K562 (cell line): ENCODE measurements at regions not wholly inside any gene's neighbourhood (a gene's known extent, or its start where the extent isn't known, plus 50 kb on each side); places are given as distances from the start of the nearest gene placed in this dataset.

ENCODE experiments used
- ATAC-seq: fragments of 200-7000 bp; cut with Tn5 transposase; 3 replicates; pipeline ENCODE4 v1.9.1; 2020; ENCODE audit warnings: moderate library complexity
- BruUV-seq: library from RNA; stranded (reverse); fragments of 400-500 nt; replicated peaks from 2 replicates; lab custom pipeline; 2021; lab: Mats Ljungman, UMichigan
- CTCF ChIA-PET: fragments of 300-600 bp; formaldehyde crosslinking; extraction: SDS; loops from one replicate; lab custom pipeline; 2021; ENCODE audit warnings: low intra/inter-chr PET ratio; lab: Yijun Ruan, JAX
- POLR2A ChIA-PET: fragments of 300-600, 350-650 bp; sonication (Branson Sonifier 250); formaldehyde crosslinking; extraction: SDS; loops from one replicate; lab custom pipeline; 2021; ENCODE audit warnings: antibody characterized with exemption, inconsistent platforms; lab: Yijun Ruan, JAX
- DNase-seq, 4 experiments: peaks; one replicate each; pipeline versions ENCODE4 v3.0.0 to v3.0.0-alpha.2; 2011 to 2018; ENCODE audit warnings: low spot score in 3 of 4, mixed read lengths in 3 of 4; ENCODE audit errors: extremely low read depth in 1 of 4
- FAIRE-seq: peaks from 2 replicates; lab custom pipeline; 2011; peaks lifted over from hg19 to GRCh38; lab: Jason Lieb, UNC
- H2AFZ ChIP-seq: 2 replicates; pipeline ENCODE4 v1.6.0; 2011; ENCODE audit warnings: low read depth, low read length, control low read depth, inconsistent platforms
- H3K27ac ChIP-seq: fragments of 200-600 bp; 3 replicates; pipeline ENCODE4 v1.8.0; 2011; ENCODE audit warnings: low read depth, mild to moderate bottlenecking, control low read depth, inconsistent platforms, low read length, moderate library complexity, mixed read lengths; ENCODE audit errors: extremely low read depth
- H3K27me3 ChIP-seq, 2 experiments: fragments of 300-600 bp in 1 of 2; 2 replicates in 1 of 2; 3 replicates in 1 of 2; pipeline versions ENCODE4 v1.6.0 to v1.8.0; 2011; ENCODE audit warnings: inconsistent platforms in 2 of 2, low read length in 2 of 2, mild to moderate bottlenecking in 1 of 2, mixed read lengths in 1 of 2, moderate library complexity in 1 of 2; ENCODE audit not compliant: control insufficient read depth in 2 of 2, insufficient read depth in 2 of 2
- H3K36me3 ChIP-seq: fragments of 300-600 bp; 3 replicates; pipeline ENCODE4 v1.8.0; 2011; ENCODE audit warnings: mild to moderate bottlenecking, low read length, inconsistent platforms; ENCODE audit not compliant: control insufficient read depth, insufficient read depth
- H3K4me1 ChIP-seq, 2 experiments: fragments of 200-600 bp in 1 of 2; replicated peaks in 1 of 2; 2 replicates in 1 of 2; 3 replicates in 1 of 2; pipeline versions ENCODE4 v1.5.1 to v1.8.0; 2011; ENCODE audit warnings: inconsistent platforms in 2 of 2, low read length in 2 of 2, mild to moderate bottlenecking in 1 of 2, mixed read lengths in 1 of 2, moderate library complexity in 1 of 2; ENCODE audit not compliant: control insufficient read depth in 2 of 2, insufficient read depth in 2 of 2
- H3K4me2 ChIP-seq: 2 replicates; pipeline ENCODE4 v1.6.1; 2011; ENCODE audit warnings: low read length, control low read depth, inconsistent platforms, mixed read lengths; ENCODE audit not compliant: insufficient read depth
- H3K4me3 ChIP-seq: fragments of 200-600 bp; sonication (generic), shearing (Covaris generic); 2 replicates; pipeline ENCODE4 v1.5.1; 2016; ENCODE audit warnings: control low read depth, inconsistent platforms
- H3K79me2 ChIP-seq: fragments of 200-600 bp; 3 replicates; pipeline ENCODE4 v1.8.0; 2011; ENCODE audit warnings: low read length, inconsistent platforms; ENCODE audit not compliant: control insufficient read depth, insufficient read depth
- H3K9ac ChIP-seq, 2 experiments: 2 replicates each; pipeline versions ENCODE4 v1.6.0 to v1.6.1; 2011; ENCODE audit warnings: low read depth in 2 of 2, low read length in 2 of 2, control low read depth in 1 of 2, inconsistent platforms in 1 of 2, mild to moderate bottlenecking in 1 of 2, mixed read lengths in 1 of 2; ENCODE audit not compliant: insufficient read depth in 1 of 2
- H3K9me1 ChIP-seq: one replicate; pipeline ENCODE4 v1.6.0; 2011; ENCODE audit warnings: inconsistent platforms, mild to moderate bottlenecking, low read length, moderate library complexity; ENCODE audit not compliant: control insufficient read depth, insufficient read depth
- H3K9me3 ChIP-seq: replicated peaks from 2 replicates; pipeline ENCODE4 v1.5.1; 2011; ENCODE audit warnings: low read depth, low read length, inconsistent platforms; ENCODE audit not compliant: control insufficient read depth, insufficient read depth
- H4K20me1 ChIP-seq: replicated peaks from 2 replicates; pipeline ENCODE4 v1.6.1; 2011; ENCODE audit warnings: low read length, inconsistent platforms, mixed read lengths; ENCODE audit not compliant: control insufficient read depth, insufficient read depth
- GTF3C2 ChIP-seq: IDR thresholded peaks from 3 replicates; pipeline ENCODE4 v1.6.1; 2011; ENCODE audit warnings: borderline replicate concordance, mild to moderate bottlenecking, moderate library complexity; ENCODE audit not compliant: insufficient read length; ENCODE audit errors: extremely low read depth
- NFYB ChIP-seq: IDR thresholded peaks from 2 replicates; pipeline ENCODE4 v1.6.1; 2011; ENCODE audit warnings: mild to moderate bottlenecking, moderate library complexity; ENCODE audit not compliant: insufficient read length; ENCODE audit errors: extremely low read depth
- NKRF ChIP-seq: fragments of 450-650 bp; IDR thresholded peaks from 2 replicates; pipeline ENCODE4 v1.6.1; 2016; ENCODE audit warnings: borderline replicate concordance
- POLR2G ChIP-seq: fragments of 200-400 bp; formaldehyde crosslinking; IDR thresholded peaks from 2 replicates; pipeline ENCODE4 v1.6.1; 2017; ENCODE audit warnings: low read depth, mild to moderate bottlenecking, antibody characterized with exemption, low read length, moderate library complexity
- RAD21 ChIP-seq, 2 experiments: fragments of 250-450 bp in 1 of 2; fragments of 450-650 bp in 1 of 2; sonication (Bioruptor Pico) in 1 of 2; formaldehyde crosslinking in 1 of 2; IDR thresholded peaks in 1 of 2; conservative IDR thresholded peaks in 1 of 2; 2 replicates each; pipeline versions ENCODE4 v1.4.0 to v1.8.0; 2020 to 2022; ENCODE audit warnings: mild to moderate bottlenecking in 2 of 2, moderate library complexity in 1 of 2
- ZNF431 ChIP-seq: sonication (generic); formaldehyde crosslinking; IDR thresholded peaks from 2 replicates; pipeline ENCODE4 v1.8.0; 2022; ENCODE audit warnings: mild to moderate bottlenecking, missing genetic modification reagents
- WGBS: fragments of 100-300 bp; shearing (Covaris generic); methylation state at CpG from one replicate; pipeline ENCODE4 v1.1.6; 2016; ENCODE audit warnings: low coverage, mixed read lengths; ENCODE audit not compliant: insufficient coverage; ENCODE audit errors: missing lambda C conversion rate; 5-methylcytosine and 5-hydroxymethylcytosine counted together
- in situ Hi-C: fragments of 300-500 bp; cut with MboI; formaldehyde crosslinking; loops from 4 replicates; pipeline ENCODE4 v1.15.0; 2018; ENCODE audit warnings: inconsistent platforms, mixed read lengths
- intact Hi-C: fragments of 100-400 bp; cut with micrococcal nuclease; formaldehyde crosslinking; loops from 2 replicates; pipeline ENCODE4 v1.14.2; 2022
- TF ChIP-seq, protein P1 (sequence below), 2 experiments: fragments of 450-650 bp; formaldehyde crosslinking in 1 of 2; IDR thresholded peaks; 2 replicates each; pipeline versions ENCODE4 v1.4.0 to v1.6.1; 2014 to 2020; ENCODE audit warnings: mild to moderate bottlenecking in 2 of 2, borderline replicate concordance in 1 of 2, low read depth in 1 of 2

DNA sequence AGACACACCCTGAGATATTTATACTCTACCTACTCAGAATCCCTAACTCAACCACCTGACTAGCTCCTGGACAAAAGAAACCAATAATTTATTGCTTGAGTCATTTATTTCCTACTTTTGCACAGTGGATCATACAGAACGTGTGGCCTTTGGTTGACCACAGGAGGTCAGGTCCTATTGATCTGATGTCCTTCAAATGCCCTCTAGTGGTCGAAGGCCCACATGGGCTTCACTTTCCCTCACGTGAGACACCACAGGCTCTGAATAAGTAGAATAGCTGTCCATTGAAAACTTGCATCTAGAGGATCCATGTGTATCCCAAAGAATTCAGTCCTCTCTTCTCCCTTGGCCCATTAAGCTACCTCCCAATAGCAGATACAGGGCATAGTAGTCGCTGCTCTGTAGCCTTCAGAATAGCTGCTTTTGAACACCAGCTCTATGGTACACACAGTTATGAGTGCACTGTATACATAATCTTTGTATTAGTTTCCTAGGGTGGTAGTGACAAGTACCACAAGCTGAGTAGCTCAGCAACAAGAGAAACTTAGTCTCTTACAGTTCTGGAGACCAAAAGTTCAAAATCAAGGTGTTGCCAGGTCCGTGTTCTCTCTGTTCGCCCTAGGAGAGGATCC, 177.6 kb upstream of the SMARCA2 start:
- Histone ChIP-seq H3K27me3 (no peaks in the 10 kb centered on the region), H3K4me2 (no peak overlapping the region), H4K20me1 (no peaks in the 10 kb centered on the region), H3K9me1 (no peaks in the 10 kb centered on the region), H3K27ac (no peak overlapping the region), H2AFZ (no peak overlapping the region), H3K79me2 (no peaks in the 10 kb centered on the region), H3K4me1 (no peaks in the 10 kb centered on the region), H3K9me3 (no peaks in the 10 kb centered on the region), H3K9ac (no peak overlapping the region), H3K36me3 (no peaks in the 10 kb centered on the region), H3K4me3 (no peak overlapping the region)
- no peak for FAIRE-seq
- peak; percentile 51; the same call in 1 of the 3 replicates for ATAC-seq
- WGBS = 0% methylated on average over 6 of the region's 6 CpGs
- intact Hi-C loops = no loop called here
- POLR2A ChIA-PET = no interaction called here
- in situ Hi-C loops = no loop called here
- BruUV-seq = no TSS peak
- DNase-seq = peak; percentile 18 to 34 (median 26)
- CTCF ChIA-PET = no interaction called here
- TF ChIP-seq ZNF431 (CRISPR knock-in tag) (no peak), GTF3C2 (no peak), RAD21 (CRISPR knock-in tag; conservative IDR thresholded peaks at IDR 0.05 in 1 of 2, IDR thresholded peaks at IDR 0.05 in 1 of 2) (peak in 1 of 2 experiments; percentile 33; a peak in 2 of 4 replicates), POLR2G (no peak), NFYB (no peak), NKRF (no peak)
- TF ChIP-seq, protein P1, sequence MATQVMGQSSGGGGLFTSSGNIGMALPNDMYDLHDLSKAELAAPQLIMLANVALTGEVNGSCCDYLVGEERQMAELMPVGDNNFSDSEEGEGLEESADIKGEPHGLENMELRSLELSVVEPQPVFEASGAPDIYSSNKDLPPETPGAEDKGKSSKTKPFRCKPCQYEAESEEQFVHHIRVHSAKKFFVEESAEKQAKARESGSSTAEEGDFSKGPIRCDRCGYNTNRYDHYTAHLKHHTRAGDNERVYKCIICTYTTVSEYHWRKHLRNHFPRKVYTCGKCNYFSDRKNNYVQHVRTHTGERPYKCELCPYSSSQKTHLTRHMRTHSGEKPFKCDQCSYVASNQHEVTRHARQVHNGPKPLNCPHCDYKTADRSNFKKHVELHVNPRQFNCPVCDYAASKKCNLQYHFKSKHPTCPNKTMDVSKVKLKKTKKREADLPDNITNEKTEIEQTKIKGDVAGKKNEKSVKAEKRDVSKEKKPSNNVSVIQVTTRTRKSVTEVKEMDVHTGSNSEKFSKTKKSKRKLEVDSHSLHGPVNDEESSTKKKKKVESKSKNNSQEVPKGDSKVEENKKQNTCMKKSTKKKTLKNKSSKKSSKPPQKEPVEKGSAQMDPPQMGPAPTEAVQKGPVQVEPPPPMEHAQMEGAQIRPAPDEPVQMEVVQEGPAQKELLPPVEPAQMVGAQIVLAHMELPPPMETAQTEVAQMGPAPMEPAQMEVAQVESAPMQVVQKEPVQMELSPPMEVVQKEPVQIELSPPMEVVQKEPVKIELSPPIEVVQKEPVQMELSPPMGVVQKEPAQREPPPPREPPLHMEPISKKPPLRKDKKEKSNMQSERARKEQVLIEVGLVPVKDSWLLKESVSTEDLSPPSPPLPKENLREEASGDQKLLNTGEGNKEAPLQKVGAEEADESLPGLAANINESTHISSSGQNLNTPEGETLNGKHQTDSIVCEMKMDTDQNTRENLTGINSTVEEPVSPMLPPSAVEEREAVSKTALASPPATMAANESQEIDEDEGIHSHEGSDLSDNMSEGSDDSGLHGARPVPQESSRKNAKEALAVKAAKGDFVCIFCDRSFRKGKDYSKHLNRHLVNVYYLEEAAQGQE (IDR thresholded peaks at IDR 0.05; ENCODE audit: borderline replicate concordance) = no peak
- TF ChIP-seq, protein P1 (CRISPR knock-in tag; IDR thresholded peaks at IDR 0.05; ENCODE audit: low read depth) = no peak
